ENCODE measurements at regions not wholly inside any gene's neighbourhood (a gene's known extent, or its start where the extent isn't known, plus 50 kb on each side); places are given as distances from the start of the nearest gene placed in this dataset.
"Not testable (repeated sequence)": the region's sequence is repeated elsewhere in the genome, so short reads cannot be mapped to it uniquely, and the experiment has no call there.

DNA sequence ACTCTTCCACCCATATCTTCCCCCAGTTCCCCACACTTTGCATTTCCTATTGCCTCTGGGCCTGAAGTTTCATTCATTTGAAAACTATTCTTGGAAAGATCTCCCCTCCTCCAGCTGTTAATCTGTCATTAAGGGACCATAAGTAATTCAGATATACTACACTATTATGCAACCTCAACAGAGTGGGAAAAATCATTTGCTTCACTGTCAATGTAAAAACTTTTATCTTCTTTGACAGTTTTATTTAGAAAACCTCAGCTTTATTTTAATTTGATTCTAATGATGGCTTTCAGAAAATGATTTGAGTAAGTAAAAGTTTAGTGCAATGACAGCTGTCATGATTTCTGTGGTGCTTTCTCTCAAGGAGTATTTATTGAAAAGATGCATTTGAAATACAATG, 435.3 kb upstream of the KCNMB2 start:
- H3K36me3 ChIP-seq, result no peaks in the 10 kb centered on the region
- no peak for DNase-seq
- H3K4me3 ChIP-seq, result no peak overlapping the region
- H3K27ac ChIP-seq, result no peak overlapping the region
- intact Hi-C loops (cut with DNase I), result no loop called here
- H3K9me3 ChIP-seq, result no peaks in the 10 kb centered on the region
- H3K4me1 ChIP-seq (ENCODE audit: insufficient read depth), result peaks cover 2% of the 10 kb centered on the region
- peaks cover 2% of the 10 kb centered on the region for H3K27me3 ChIP-seq
- TF ChIP-seq EP300 (IDR thresholded peaks at IDR 0.05), result no peak
- TF ChIP-seq, protein P1, sequence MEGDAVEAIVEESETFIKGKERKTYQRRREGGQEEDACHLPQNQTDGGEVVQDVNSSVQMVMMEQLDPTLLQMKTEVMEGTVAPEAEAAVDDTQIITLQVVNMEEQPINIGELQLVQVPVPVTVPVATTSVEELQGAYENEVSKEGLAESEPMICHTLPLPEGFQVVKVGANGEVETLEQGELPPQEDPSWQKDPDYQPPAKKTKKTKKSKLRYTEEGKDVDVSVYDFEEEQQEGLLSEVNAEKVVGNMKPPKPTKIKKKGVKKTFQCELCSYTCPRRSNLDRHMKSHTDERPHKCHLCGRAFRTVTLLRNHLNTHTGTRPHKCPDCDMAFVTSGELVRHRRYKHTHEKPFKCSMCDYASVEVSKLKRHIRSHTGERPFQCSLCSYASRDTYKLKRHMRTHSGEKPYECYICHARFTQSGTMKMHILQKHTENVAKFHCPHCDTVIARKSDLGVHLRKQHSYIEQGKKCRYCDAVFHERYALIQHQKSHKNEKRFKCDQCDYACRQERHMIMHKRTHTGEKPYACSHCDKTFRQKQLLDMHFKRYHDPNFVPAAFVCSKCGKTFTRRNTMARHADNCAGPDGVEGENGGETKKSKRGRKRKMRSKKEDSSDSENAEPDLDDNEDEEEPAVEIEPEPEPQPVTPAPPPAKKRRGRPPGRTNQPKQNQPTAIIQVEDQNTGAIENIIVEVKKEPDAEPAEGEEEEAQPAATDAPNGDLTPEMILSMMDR (IDR thresholded peaks at IDR 0.05), result no peak
- TF ChIP-seq POLR2A (IDR thresholded peaks at IDR 0.05), result no peak

DNA sequence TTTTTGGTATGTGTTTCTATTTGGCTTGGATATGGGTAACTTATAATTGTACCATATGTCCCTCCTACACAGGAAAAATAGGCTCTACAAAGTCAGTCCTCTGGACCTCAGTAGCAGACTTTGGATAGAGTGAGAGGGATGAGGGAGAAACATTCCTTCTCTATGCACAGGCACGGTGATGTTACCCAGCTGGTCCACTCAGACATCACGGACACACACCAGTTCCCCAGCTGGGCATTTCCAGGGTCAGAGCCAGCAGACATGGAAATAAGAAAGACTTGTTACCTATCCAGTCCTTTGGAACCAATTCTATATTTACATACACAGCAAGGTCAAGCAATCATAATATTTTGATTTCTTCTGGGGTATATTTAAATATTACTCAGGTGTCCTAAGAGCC, 433.1 kb upstream of the KCNMB2 start:
- Histone ChIP-seq H3K9me3 (no peaks in the 10 kb centered on the region), H3K27ac (no peak overlapping the region), H3K36me3 (no peaks in the 10 kb centered on the region), H3K27me3 (peaks cover 2% of the 10 kb centered on the region), H3K4me1 (ENCODE audit: insufficient read depth) (peaks cover 2% of the 10 kb centered on the region), H3K4me3 (no peak overlapping the region)
- intact Hi-C loops (cut with DNase I), result no loop called here
- TF ChIP-seq EP300 (IDR thresholded peaks at IDR 0.05) (no peak), POLR2A (IDR thresholded peaks at IDR 0.05) (no peak)
- TF ChIP-seq, protein P1 (IDR thresholded peaks at IDR 0.05), result no peak
- 13 to 33% (median 30%) methylated on average over 2 of the region's 2 CpGs for WGBS, 3 donors
- DNase-seq, result peak in 2 of 5 donors; percentile 36 to 41

DNA sequence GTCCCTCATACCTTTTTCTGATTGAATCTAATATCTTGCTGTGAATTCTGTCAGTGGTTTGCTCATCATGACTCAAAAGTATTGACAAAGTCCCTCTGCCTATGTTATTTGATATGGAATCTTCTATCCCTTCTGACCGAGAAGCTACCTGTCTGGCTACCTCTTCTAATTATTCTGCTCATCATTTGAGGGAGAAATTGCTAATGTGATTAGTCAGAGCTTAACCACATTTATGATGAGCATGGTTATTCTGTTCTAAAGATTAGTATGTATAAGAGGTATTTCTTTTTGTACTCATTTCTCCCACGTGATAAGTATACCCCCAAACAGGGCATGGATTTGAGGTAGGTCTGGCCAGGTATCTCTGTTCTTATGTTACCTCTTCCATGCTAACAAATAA, 428.4 kb upstream of the KCNMB2 start:
- TF ChIP-seq EP300 (IDR thresholded peaks at IDR 0.05) (no peak), POLR2A (IDR thresholded peaks at IDR 0.05) (no peak)
- TF ChIP-seq, protein P1 (IDR thresholded peaks at IDR 0.05), result no peak
- H3K9me3 ChIP-seq, result no peaks in the 10 kb centered on the region
- H3K27ac ChIP-seq, result no peak overlapping the region
- 94 to 99% (median 97%) methylated on average over 2 of the region's 2 CpGs for WGBS, 3 donors
- H3K27me3 ChIP-seq, result no peaks in the 10 kb centered on the region
- H3K4me3 ChIP-seq, result no peak overlapping the region
- intact Hi-C loops (cut with DNase I), result no loop called here
- DNase-seq, result no peak
- H3K36me3 ChIP-seq, result no peaks in the 10 kb centered on the region
- peaks cover 2% of the 10 kb centered on the region for H3K4me1 ChIP-seq (ENCODE audit: insufficient read depth)

DNA sequence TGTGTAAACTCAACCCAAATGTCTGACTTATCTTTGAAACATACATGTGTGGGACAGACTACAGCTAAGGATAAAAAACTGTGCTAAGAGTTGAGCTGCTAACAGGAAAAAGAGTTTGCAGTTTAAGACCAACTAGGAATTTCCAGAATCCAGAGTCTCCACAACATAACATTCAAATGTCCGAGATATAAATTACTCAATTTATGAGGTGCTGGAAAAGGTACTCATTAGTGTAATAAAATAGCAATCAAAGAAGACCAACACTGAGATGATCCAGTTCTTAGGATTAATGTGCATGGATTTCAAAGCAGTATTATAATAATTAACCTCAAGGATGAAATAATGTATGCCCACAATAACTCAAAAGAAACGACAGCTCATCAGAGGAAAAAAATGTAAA, 426.5 kb upstream of the KCNMB2 start:
- no peak for TF ChIP-seq POLR2A (IDR thresholded peaks at IDR 0.05)
- TF ChIP-seq, protein P1 (IDR thresholded peaks at IDR 0.05), result no peak
- TF ChIP-seq EP300 (IDR thresholded peaks at IDR 0.05), result no peak
- no peak for DNase-seq
- Histone ChIP-seq H3K27me3 (no peaks in the 10 kb centered on the region), H3K27ac (no peak overlapping the region), H3K4me3 (no peak overlapping the region), H3K36me3 (no peaks in the 10 kb centered on the region), H3K9me3 (no peaks in the 10 kb centered on the region), H3K4me1 (ENCODE audit: insufficient read depth) (no peaks in the 10 kb centered on the region)
- intact Hi-C loops (cut with DNase I), result no loop called here
- WGBS, 3 donors, result 65 to 80% (median 69%) methylated on average over 2 of the region's 2 CpGs

DNA sequence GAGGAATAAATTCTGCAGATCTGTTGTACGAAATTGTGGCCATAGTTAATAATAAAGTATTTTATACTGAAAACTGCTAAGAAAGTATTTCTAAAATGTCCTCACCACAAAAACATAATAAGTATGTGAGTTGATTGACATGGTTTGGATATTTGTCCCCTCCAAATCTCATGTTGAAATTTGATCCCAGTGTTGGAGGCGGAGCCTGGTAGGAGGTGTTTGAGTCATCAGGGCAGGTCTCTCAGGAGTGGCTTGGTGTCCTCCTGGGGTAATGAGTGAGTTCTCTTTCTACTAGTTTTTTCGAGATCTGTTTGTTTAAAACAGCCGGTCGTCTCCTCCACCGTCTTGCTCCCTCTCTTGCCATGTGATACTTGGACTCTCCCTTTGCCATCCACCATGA, 424.1 kb upstream of the KCNMB2 start:
- H3K4me3 ChIP-seq, result no peak overlapping the region
- no peak overlapping the region for H3K27ac ChIP-seq
- intact Hi-C loops (cut with DNase I), result no loop called here
- H3K9me3 ChIP-seq, result no peaks in the 10 kb centered on the region
- DNase-seq, result no peak
- H3K36me3 ChIP-seq, result no peaks in the 10 kb centered on the region
- WGBS, 3 donors, result 95 to 97% (median 95%) methylated on average over 6 of the region's 6 CpGs
- TF ChIP-seq EP300 (IDR thresholded peaks at IDR 0.05), result no peak
- TF ChIP-seq, protein P1 (IDR thresholded peaks at IDR 0.05), result no peak
- TF ChIP-seq POLR2A (IDR thresholded peaks at IDR 0.05), result no peak
- H3K4me1 ChIP-seq (ENCODE audit: insufficient read depth), result no peaks in the 10 kb centered on the region
- no peaks in the 10 kb centered on the region for H3K27me3 ChIP-seq

DNA sequence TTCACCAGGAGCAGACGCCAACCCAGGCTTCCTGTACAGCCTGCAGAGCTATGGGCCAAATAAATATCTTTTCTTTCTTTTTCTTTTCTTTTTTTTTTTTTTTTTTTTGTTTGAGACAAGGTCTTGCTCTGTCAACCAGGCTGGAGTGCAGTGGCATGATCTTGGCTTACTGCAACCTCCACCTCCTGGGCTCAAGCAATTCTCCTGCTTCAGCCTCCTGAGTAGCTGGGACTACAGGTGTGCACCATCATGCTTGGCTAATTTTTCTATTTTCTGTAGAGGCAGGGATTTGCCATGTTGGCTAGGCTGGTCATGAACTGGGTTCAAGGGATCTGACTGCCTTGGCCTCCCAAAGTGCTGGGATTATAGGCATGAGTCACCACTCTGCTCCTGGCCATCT, 423.7 kb upstream of the KCNMB2 start:
- H3K4me1 ChIP-seq (ENCODE audit: insufficient read depth); H3K9me3 ChIP-seq; intact Hi-C loops (cut with DNase I); DNase-seq; H3K27me3 ChIP-seq; H3K27ac ChIP-seq; H3K4me3 ChIP-seq; H3K36me3 ChIP-seq: not testable (repeated sequence)
- WGBS, 3 donors, result 96 to 100% (median 100%) methylated on average over 1 of the region's 1 CpG

All from ovary (tissue), 7 donors.